GM12892 (cell line): ENCODE measurements at regions not wholly inside any gene's neighbourhood (a gene's known extent, or its start where the extent isn't known, plus 50 kb on each side); places are given as distances from the start of the nearest gene placed in this dataset.

Experiments used
- POLR2A ChIP-seq: IDR thresholded peaks from 2 replicates; pipeline ENCODE4 v1.6.1; 2011; ENCODE audit warnings: low read depth, low read length, control low read depth
- POLR2AphosphoS5 ChIP-seq: IDR thresholded peaks from 2 replicates; pipeline ENCODE4 v1.6.1; 2011; ENCODE audit warnings: low read depth, low read length, control low read depth
- TAF1 ChIP-seq: IDR thresholded peaks from 2 replicates; pipeline ENCODE4 v1.6.1; 2011; ENCODE audit warnings: low read depth, mild to moderate bottlenecking, control low read depth, low read length, borderline replicate concordance

DNA sequence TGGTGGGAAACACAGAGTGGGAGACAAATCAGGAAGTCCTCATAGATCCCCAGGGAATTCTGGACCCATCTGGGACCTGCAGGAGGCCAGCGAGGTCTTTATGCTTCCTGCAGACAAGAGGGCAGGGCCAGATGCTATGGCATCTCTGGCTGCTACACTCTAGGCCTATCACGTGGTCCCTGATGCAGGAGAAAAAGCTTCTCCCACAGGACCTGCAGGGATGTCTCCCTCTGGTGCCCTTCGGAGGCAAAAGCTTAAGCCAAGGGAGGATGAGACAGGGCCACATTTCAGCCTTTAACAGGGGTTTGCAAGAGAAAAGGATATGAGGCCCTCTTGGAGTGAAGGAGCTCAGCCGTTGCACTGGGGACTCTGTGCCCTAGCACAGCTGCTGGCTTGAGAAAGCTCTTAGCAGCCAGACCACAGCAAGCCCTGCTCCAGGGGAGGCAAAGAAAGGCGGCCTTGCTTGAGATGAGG is 243.0 kb downstream of the C1orf94 start:
- TF ChIP-seq POLR2AphosphoS5 (no peak), POLR2A (no peak), TAF1 (no peak)
